ENCODE measurements at regions not wholly inside any gene's neighbourhood (a gene's known extent, or its start where the extent isn't known, plus 50 kb on each side); places are given as distances from the start of the nearest gene placed in this dataset.

GRCh38 chr4:81549984-81550383 is 78.3 kb upstream of the RASGEF1B start:
- Mint-ChIP-seq H3K27me3 (ENCODE audit: low read depth) (peaks cover 4% of the 10 kb centered on the region), H3K4me1 (ENCODE audit: low read depth) (no peaks in the 10 kb centered on the region), H3K9me3 (ENCODE audit: low read depth) (no peaks in the 10 kb centered on the region), H3K4me3 (ENCODE audit: unreplicated experiment) (no peak overlapping the region), H3K27ac (ENCODE audit: unreplicated experiment) (no peak overlapping the region), H3K36me3 (ENCODE audit: low read depth) (no peaks in the 10 kb centered on the region)
- DNase-seq (ENCODE audit: low spot score) = no peak
- TF ChIP-seq CTCF (IDR thresholded peaks at IDR 0.05) = no peak

GRCh38 chr4:81546777-81547176 is 75.1 kb upstream of the RASGEF1B start:
- TF ChIP-seq CTCF (IDR thresholded peaks at IDR 0.05) = no peak
- H3K4me3 Mint-ChIP-seq (ENCODE audit: unreplicated experiment) = no peak overlapping the region
- H3K27ac Mint-ChIP-seq (ENCODE audit: unreplicated experiment) = no peak overlapping the region
- peaks cover 3% of the 10 kb centered on the region for H3K36me3 Mint-ChIP-seq (ENCODE audit: low read depth)
- peaks cover 19% of the 10 kb centered on the region for H3K9me3 Mint-ChIP-seq (ENCODE audit: low read depth)
- H3K27me3 Mint-ChIP-seq (ENCODE audit: low read depth) = peaks cover 7% of the 10 kb centered on the region
- no peaks in the 10 kb centered on the region for H3K4me1 Mint-ChIP-seq (ENCODE audit: low read depth)
- DNase-seq (ENCODE audit: low spot score) = no peak

- TF ChIP-seq CTCF (IDR thresholded peaks at IDR 0.05) = no peak
- Mint-ChIP-seq H3K4me1 (ENCODE audit: low read depth) (no peaks in the 10 kb centered on the region), H3K9me3 (ENCODE audit: low read depth) (peaks cover 20% of the 10 kb centered on the region), H3K27me3 (ENCODE audit: low read depth) (peaks cover 7% of the 10 kb centered on the region), H3K27ac (ENCODE audit: unreplicated experiment) (no peak overlapping the region), H3K4me3 (ENCODE audit: unreplicated experiment) (no peak overlapping the region), H3K36me3 (ENCODE audit: low read depth) (peaks cover 3% of the 10 kb centered on the region)
- no peak for DNase-seq (ENCODE audit: low spot score)
Observed at GRCh38 chr4:81541161-81541945, 69.6 kb upstream of the RASGEF1B start.

GRCh38 chr4:81538716-81539427 is 67.2 kb upstream of the RASGEF1B start:
- peaks cover 17% of the 10 kb centered on the region for H3K9me3 Mint-ChIP-seq (ENCODE audit: low read depth)
- TF ChIP-seq CTCF (IDR thresholded peaks at IDR 0.05) = no peak
- no peak overlapping the region for H3K27ac Mint-ChIP-seq (ENCODE audit: unreplicated experiment)
- peaks cover 3% of the 10 kb centered on the region for H3K36me3 Mint-ChIP-seq (ENCODE audit: low read depth)
- DNase-seq (ENCODE audit: low spot score) = no peak
- no peak overlapping the region for H3K4me3 Mint-ChIP-seq (ENCODE audit: unreplicated experiment)
- H3K27me3 Mint-ChIP-seq (ENCODE audit: low read depth) = no peaks in the 10 kb centered on the region
- H3K4me1 Mint-ChIP-seq (ENCODE audit: low read depth) = no peaks in the 10 kb centered on the region

- Mint-ChIP-seq H3K4me3 (ENCODE audit: unreplicated experiment) (no peak overlapping the region), H3K4me1 (ENCODE audit: low read depth) (no peaks in the 10 kb centered on the region), H3K27me3 (ENCODE audit: low read depth) (peaks cover 17% of the 10 kb centered on the region), H3K36me3 (ENCODE audit: low read depth) (no peaks in the 10 kb centered on the region), H3K27ac (ENCODE audit: unreplicated experiment) (no peak overlapping the region), H3K9me3 (ENCODE audit: low read depth) (peaks cover 2% of the 10 kb centered on the region)
- DNase-seq (ENCODE audit: low spot score) = no peak
- no peak for TF ChIP-seq CTCF (IDR thresholded peaks at IDR 0.05)
Observed at GRCh38 chr4:81531410-81531809, 59.7 kb upstream of the RASGEF1B start.

All from chondrocyte (in vitro differentiated cells).